SK-N-SH (cell line): ENCODE measurements at regions not wholly inside any gene's neighbourhood (a gene's known extent, or its start where the extent isn't known, plus 50 kb on each side); places are given as distances from the start of the nearest gene placed in this dataset.

Source experiments
- CTCF ChIA-PET: fragments of 300-600, 350-600 bp; formaldehyde crosslinking; extraction: SDS; loops from one replicate; lab custom pipeline; 2021; lab: Yijun Ruan, JAX
- POLR2A ChIA-PET: fragments of 350-600 bp; sonication (Branson Sonifier 250); formaldehyde crosslinking; extraction: SDS; loops from one replicate; lab custom pipeline; 2020; ENCODE audit warnings: antibody characterized with exemption, inconsistent platforms; lab: Yijun Ruan, JAX
- DNase-seq: peaks from one replicate; pipeline ENCODE4 v3.0.0; 2012
- H2AFZ ChIP-seq: fragments of 200-600 bp; sonication (generic); 2 replicates; pipeline ENCODE4 v1.8.1; 2016; ENCODE audit warnings: antibody characterized with exemption, mild to moderate bottlenecking, low read depth
- H3F3A ChIP-seq: fragments of 200-600 bp; sonication (generic); replicated peaks from 2 replicates; pipeline ENCODE3; 2016; ENCODE audit warnings: antibody characterized with exemption, mild to moderate bottlenecking; ENCODE audit not compliant: insufficient read depth
- H3K27ac ChIP-seq, 2 experiments: fragments of 200-500 bp in 1 of 2; fragments of 200-600 bp in 1 of 2; sonication (Bioruptor generic) in 1 of 2; sonication (generic), shearing (Covaris generic) in 1 of 2; 2 replicates each; pipeline versions ENCODE4 v1.5.1 to v1.6.1; 2014 to 2016; ENCODE audit warnings: low read depth in 2 of 2, inconsistent platforms in 1 of 2, low read length in 1 of 2, mild to moderate bottlenecking in 1 of 2, mixed read lengths in 1 of 2
- H3K27me3 ChIP-seq: fragments of 200-600 bp; sonication (generic), shearing (Covaris generic); 2 replicates; pipeline ENCODE4 v1.6.1; 2016; ENCODE audit warnings: mixed run types; ENCODE audit not compliant: insufficient read depth
- H3K36me3 ChIP-seq, 2 experiments: fragments of 200-500 bp in 1 of 2; fragments of 200-600 bp in 1 of 2; sonication (Bioruptor generic) in 1 of 2; sonication (generic) in 1 of 2; replicated peaks in 1 of 2; 2 replicates each; pipeline versions ENCODE3 to v1.5.1; 2014 to 2016; ENCODE audit warnings: low read length in 1 of 2, mild to moderate bottlenecking in 1 of 2; ENCODE audit not compliant: insufficient read depth in 2 of 2, control insufficient read depth in 1 of 2
- H3K4me1 ChIP-seq, 2 experiments: fragments of 200-500 bp in 1 of 2; fragments of 200-600 bp in 1 of 2; sonication (Bioruptor generic) in 1 of 2; sonication (generic), shearing (Covaris generic) in 1 of 2; 2 replicates each; pipeline versions ENCODE4 v1.5.1 to v1.6.1; 2014 to 2016; ENCODE audit warnings: low read depth in 1 of 2, low read length in 1 of 2, mixed run types in 1 of 2; ENCODE audit not compliant: insufficient read depth in 2 of 2, control insufficient read depth in 1 of 2
- H3K4me2 ChIP-seq: fragments of 200-600 bp; sonication (generic), shearing (Covaris generic); 2 replicates; pipeline ENCODE4 v1.6.1; 2017; ENCODE audit warnings: mixed run types
- H3K4me3 ChIP-seq, 2 experiments: fragments of 200-500 bp in 1 of 2; fragments of 200-600 bp in 1 of 2; sonication (Bioruptor generic) in 1 of 2; sonication (generic), shearing (Covaris generic) in 1 of 2; 2 replicates each; pipeline versions ENCODE4 v1.5.1 to v1.8.1; 2014 to 2016; ENCODE audit warnings: low read depth in 2 of 2, inconsistent platforms in 1 of 2, low read length in 1 of 2, mild to moderate bottlenecking in 1 of 2, mixed read lengths in 1 of 2, moderate library complexity in 1 of 2
- H3K79me2 ChIP-seq: fragments of 200-600 bp; sonication (generic); 2 replicates; pipeline ENCODE4 v1.8.1; 2017; ENCODE audit warnings: mild to moderate bottlenecking; ENCODE audit not compliant: insufficient read depth
- H3K9ac ChIP-seq: fragments of 200-600 bp; sonication (generic); 2 replicates; pipeline ENCODE4 v1.6.1; 2017; ENCODE audit warnings: mixed run types
- H3K9me2 ChIP-seq: fragments of 200-600 bp; sonication (generic); 2 replicates; pipeline ENCODE4 v1.6.1; 2017; ENCODE audit warnings: mixed run types
- H3K9me3 ChIP-seq: fragments of 200-600 bp; sonication (generic); 2 replicates; pipeline ENCODE4 v1.6.1; 2017; ENCODE audit warnings: mixed run types, mild to moderate bottlenecking, moderate library complexity
- H4K20me1 ChIP-seq: fragments of 200-600 bp; sonication (generic); 2 replicates; pipeline ENCODE4 v1.6.1; 2017; ENCODE audit warnings: mild to moderate bottlenecking, mixed run types; ENCODE audit not compliant: insufficient read depth
- CHD2 ChIP-seq: fragments of 150-350 bp; IDR thresholded peaks from 2 replicates; pipeline ENCODE4 v1.6.1; 2018; ENCODE audit warnings: low read length; ENCODE audit not compliant: partially characterized antibody
- CTCF ChIP-seq: fragments of 200-600 bp; sonication (generic); IDR thresholded peaks from 2 replicates; pipeline ENCODE4 v1.6.1; 2017; ENCODE audit warnings: antibody characterized with exemption, mild to moderate bottlenecking, moderate library complexity
- ELF1 ChIP-seq: IDR thresholded peaks from 2 replicates; pipeline ENCODE4 v1.4.0; 2012
- EP300 ChIP-seq, 2 experiments: IDR thresholded peaks; 2 replicates each; pipeline versions ENCODE4 v1.4.0 to v1.6.1; 2012; ENCODE audit warnings: borderline replicate concordance in 1 of 2, low read depth in 1 of 2, low read length in 1 of 2
- FOSL2 ChIP-seq: IDR thresholded peaks from 2 replicates; pipeline ENCODE4 v1.4.0; 2012; ENCODE audit warnings: low read depth, mild to moderate bottlenecking, moderate library complexity, borderline replicate concordance
- FOXJ3 ChIP-seq: sonication (generic); formaldehyde crosslinking; IDR thresholded peaks from 2 replicates; pipeline ENCODE4 v1.5.1; 2020; ENCODE audit warnings: mild to moderate bottlenecking, missing genetic modification reagents
- GABPA ChIP-seq: IDR thresholded peaks from 2 replicates; pipeline ENCODE4 v1.4.0; 2012; ENCODE audit warnings: low read depth, mild to moderate bottlenecking
- GATA2 ChIP-seq: sonication (generic); formaldehyde crosslinking; IDR thresholded peaks from 2 replicates; pipeline ENCODE4 v1.5.0; 2020; ENCODE audit warnings: mild to moderate bottlenecking, missing genetic modification reagents
- MAX ChIP-seq: IDR thresholded peaks from 2 replicates; pipeline ENCODE4 v1.4.0; 2012; ENCODE audit warnings: low read depth
- MEF2A ChIP-seq: IDR thresholded peaks from 2 replicates; pipeline ENCODE4 v1.4.0; 2012; ENCODE audit warnings: low read depth, borderline replicate concordance
- NFIC ChIP-seq: IDR thresholded peaks from 2 replicates; pipeline ENCODE4 v1.4.0; 2012; ENCODE audit warnings: borderline replicate concordance
- NRF1 ChIP-seq: IDR thresholded peaks from 2 replicates; pipeline ENCODE4 v1.6.1; 2012; ENCODE audit warnings: low read depth, mild to moderate bottlenecking, low read length
- POLR2AphosphoS5 ChIP-seq: IDR thresholded peaks from 2 replicates; pipeline ENCODE4 v1.6.1; 2012; ENCODE audit warnings: low read depth, low read length
- RCOR1 ChIP-seq: fragments of 150-350 bp; IDR thresholded peaks from 2 replicates; pipeline ENCODE4 v1.6.1; 2017; ENCODE audit warnings: antibody characterized with exemption, low read length
- RFX5 ChIP-seq: IDR thresholded peaks from 2 replicates; pipeline ENCODE4 v1.6.1; 2012; ENCODE audit warnings: mild to moderate bottlenecking, improper control_type of control experiment, low read length
- RXRA ChIP-seq: IDR thresholded peaks from 2 replicates; pipeline ENCODE4 v1.4.0; 2012; ENCODE audit warnings: low read depth, mild to moderate bottlenecking, borderline replicate concordance
- SIN3A ChIP-seq: IDR thresholded peaks from 2 replicates; pipeline ENCODE4 v1.6.1; 2012; ENCODE audit warnings: low read depth, mild to moderate bottlenecking, low read length, moderate library complexity, borderline replicate concordance
- SMC3 ChIP-seq: IDR thresholded peaks from 2 replicates; pipeline ENCODE4 v1.6.1; 2012; ENCODE audit warnings: low read depth, low read length, improper control_type of control experiment
- TAF1 ChIP-seq: IDR thresholded peaks from 2 replicates; pipeline ENCODE4 v1.6.1; 2012; ENCODE audit warnings: low read depth, mild to moderate bottlenecking, low read length, moderate library complexity, borderline replicate concordance
- USF2 ChIP-seq: fragments of 150-350 bp; IDR thresholded peaks from 2 replicates; pipeline ENCODE4 v1.6.1; 2017; ENCODE audit warnings: antibody characterized with exemption, low read length, low read depth, borderline replicate concordance
- YY1 ChIP-seq: IDR thresholded peaks from 2 replicates; pipeline ENCODE4 v1.4.0; 2012; ENCODE audit warnings: low read depth, mild to moderate bottlenecking
- WGBS: methylation state at CpG from one replicate; pipeline ENCODE4 v1.1.6; 2017; ENCODE audit warnings: low lambda C conversion rate; 5-methylcytosine and 5-hydroxymethylcytosine counted together

GRCh38 chr3:24607281-24607680 lies 112.6 kb upstream of the THRB start:
- H3K9ac ChIP-seq, result no peak overlapping the region
- DNase-seq, result no peak
- TF ChIP-seq EP300 (IDR thresholded peaks at IDR 0.05; ENCODE audit: borderline replicate concordance in 1 of 2, low read depth in 1 of 2, low read length in 1 of 2), result no peak
- TF ChIP-seq FOSL2, result no peak
- TF ChIP-seq TAF1, result no peak
- TF ChIP-seq CTCF, result no peak
- TF ChIP-seq FOXJ3 (CRISPR knock-in tag), result no peak
- TF ChIP-seq SMC3, result no peak
- no peak for TF ChIP-seq USF2
- no peak for TF ChIP-seq NFIC
- no peak for TF ChIP-seq POLR2AphosphoS5
- TF ChIP-seq, all 33 proteins: peak for 0
- Histone ChIP-seq H2AFZ (no peak overlapping the region), H3K9me2 (no peaks in the 10 kb centered on the region), H3K4me1 (no peaks in the 10 kb centered on the region), H3K4me3 (no peak overlapping the region), H4K20me1 (no peaks in the 10 kb centered on the region), H3K79me2 (no peaks in the 10 kb centered on the region), H3F3A (no peaks in the 10 kb centered on the region), H3K36me3 (no peaks in the 10 kb centered on the region), H3K9me3 (no peaks in the 10 kb centered on the region), H3K27ac (no peak overlapping the region), H3K27me3 (no peaks in the 10 kb centered on the region), H3K4me2 (no peak overlapping the region)
- CTCF ChIA-PET, result no interaction called here
- POLR2A ChIA-PET, result no interaction called here

GRCh38 chr3:24608701-24609390 lies 114.2 kb upstream of the THRB start:
- Histone ChIP-seq H3K27ac (no peak overlapping the region), H3F3A (no peaks in the 10 kb centered on the region), H2AFZ (no peak overlapping the region), H3K9ac (no peak overlapping the region), H3K79me2 (no peaks in the 10 kb centered on the region), H3K4me2 (no peak overlapping the region), H3K36me3 (no peaks in the 10 kb centered on the region), H3K4me1 (no peaks in the 10 kb centered on the region), H3K9me2 (no peaks in the 10 kb centered on the region), H3K27me3 (no peaks in the 10 kb centered on the region), H3K9me3 (no peaks in the 10 kb centered on the region), H4K20me1 (no peaks in the 10 kb centered on the region), H3K4me3 (no peak overlapping the region)
- TF ChIP-seq YY1 (no peak), GABPA (no peak), RXRA (no peak), RCOR1 (no peak), FOXJ3 (CRISPR knock-in tag) (no peak), NRF1 (no peak), ELF1 (no peak), USF2 (no peak), MEF2A (no peak), SIN3A (no peak), TAF1 (no peak), CTCF (no peak), RFX5 (no peak), MAX (no peak), GATA2 (CRISPR knock-in tag) (no peak), NFIC (no peak), SMC3 (no peak), CHD2 (no peak)
- no peak for DNase-seq
- 70% methylated on average over 3 of the region's 3 CpGs for WGBS
- CTCF ChIA-PET, result interaction anchor here (1.2 to 1.7 kb wide), 2 partner anchors 18 to 21 kb away, joined by 3 read pairs; no protein-coding TSS in a partner anchor
- POLR2A ChIA-PET, result no interaction called here
